Neural progenitor cell (in vitro differentiated cells): ENCODE measurements at regions not wholly inside any gene's neighbourhood (a gene's known extent, or its start where the extent isn't known, plus 50 kb on each side); places are given as distances from the start of the nearest gene placed in this dataset.

Experiments
- CTCF ChIP-seq: fragments of 200-600 bp; sonication (generic); IDR thresholded peaks from 2 replicates; pipeline ENCODE4 v1.5.1; 2017; ENCODE audit warnings: antibody characterized with exemption, mild to moderate bottlenecking
- EZH2 ChIP-seq: fragments of 200-600 bp; sonication (generic); IDR thresholded peaks from 2 replicates; pipeline ENCODE4 v1.6.1; 2017; ENCODE audit warnings: antibody characterized with exemption, mild to moderate bottlenecking, moderate library complexity
- EZH2phosphoT487 ChIP-seq: fragments of 200-600 bp; sonication (generic); IDR thresholded peaks from 2 replicates; pipeline ENCODE4 v1.6.1; 2017; ENCODE audit warnings: antibody characterized with exemption

GRCh38 chr12:123089140-123089539 is 61.8 kb downstream of the PITPNM2 start:
- no peak for TF ChIP-seq CTCF
- no peak for TF ChIP-seq EZH2
- no peak for TF ChIP-seq EZH2phosphoT487
